Type B pancreatic cell (in vitro differentiated cells): ENCODE measurements at regions not wholly inside any gene's neighbourhood (a gene's known extent, or its start where the extent isn't known, plus 50 kb on each side); places are given as distances from the start of the nearest gene placed in this dataset.
"Not testable (repeated sequence)": the region's sequence is repeated elsewhere in the genome, so short reads cannot be mapped to it uniquely, and the experiment has no call there.

Experiments used
- DNase-seq: peaks from one replicate; pipeline ENCODE4 v3.0.0; 2021; ENCODE audit warnings: mixed read lengths; ENCODE audit not compliant: unreplicated experiment; ENCODE audit errors: extremely low spot score
- H3K27ac Mint-ChIP-seq: 2 replicates; pipeline ENCODE4 v1.8.0; 2021; ENCODE audit warnings: mild to moderate bottlenecking, mixed read lengths
- H3K27me3 Mint-ChIP-seq: 2 replicates; pipeline ENCODE4 v1.8.0; 2021; ENCODE audit warnings: mixed read lengths
- H3K36me3 Mint-ChIP-seq: 2 replicates; pipeline ENCODE4 v1.8.0; 2021; ENCODE audit warnings: mixed read lengths
- H3K4me1 Mint-ChIP-seq: one replicate; pipeline ENCODE4 v1.8.0; 2021; ENCODE audit warnings: mixed read lengths; ENCODE audit not compliant: unreplicated experiment
- H3K4me3 Mint-ChIP-seq: 2 replicates; pipeline ENCODE4 v1.8.0; 2021; ENCODE audit warnings: mild to moderate bottlenecking, mixed read lengths
- H3K9me3 Mint-ChIP-seq: 2 replicates; pipeline ENCODE4 v1.8.0; 2021; ENCODE audit warnings: mixed read lengths
- CTCF ChIP-seq: fragments of 200-600 bp; sonication (generic); conservative IDR thresholded peaks from 2 replicates; pipeline ENCODE4 v1.5.0; 2021; ENCODE audit warnings: antibody characterized with exemption, mild to moderate bottlenecking

GRCh38 chr2:198283146-198283545, 478.8 kb downstream of the PLCL1 start:
- Mint-ChIP-seq H3K9me3 (no peaks in the 10 kb centered on the region), H3K27ac (no peak overlapping the region), H3K27me3 (peaks cover 17% of the 10 kb centered on the region), H3K4me1 (peaks cover 9% of the 10 kb centered on the region), H3K4me3 (no peak overlapping the region), H3K36me3 (no peaks in the 10 kb centered on the region)
- no peak for TF ChIP-seq CTCF
- no peak for DNase-seq

GRCh38 chr2:198282061-198282460, 477.7 kb downstream of the PLCL1 start:
- Mint-ChIP-seq H3K9me3 (no peaks in the 10 kb centered on the region), H3K27ac (no peak overlapping the region), H3K4me1 (peaks cover 9% of the 10 kb centered on the region), H3K27me3 (peaks cover 17% of the 10 kb centered on the region), H3K36me3 (no peaks in the 10 kb centered on the region), H3K4me3 (no peak overlapping the region)
- no peak for DNase-seq
- no peak for TF ChIP-seq CTCF

GRCh38 chr2:198280145-198280544, 475.8 kb downstream of the PLCL1 start:
- H3K27me3 Mint-ChIP-seq, result peaks cover 12% of the 10 kb centered on the region
- DNase-seq, result no peak
- H3K27ac Mint-ChIP-seq, result no peak overlapping the region
- peaks cover 9% of the 10 kb centered on the region for H3K4me1 Mint-ChIP-seq
- no peak overlapping the region for H3K4me3 Mint-ChIP-seq
- H3K9me3 Mint-ChIP-seq, result no peaks in the 10 kb centered on the region
- TF ChIP-seq CTCF, result no peak
- no peaks in the 10 kb centered on the region for H3K36me3 Mint-ChIP-seq

- Mint-ChIP-seq H3K9me3 (no peaks in the 10 kb centered on the region), H3K4me3 (no peak overlapping the region), H3K27me3 (peaks cover 8% of the 10 kb centered on the region), H3K4me1 (peaks cover 9% of the 10 kb centered on the region), H3K27ac (no peak overlapping the region), H3K36me3 (no peaks in the 10 kb centered on the region)
- no peak for DNase-seq
- TF ChIP-seq CTCF, result no peak
Observed at GRCh38 chr2:198279026-198279425, 474.6 kb downstream of the PLCL1 start.

- DNase-seq, result no peak
- Mint-ChIP-seq H3K4me3 (no peak overlapping the region), H3K27ac (no peak overlapping the region), H3K27me3 (peaks cover 2% of the 10 kb centered on the region), H3K9me3 (no peaks in the 10 kb centered on the region), H3K4me1 (peaks cover 20% of the 10 kb centered on the region), H3K36me3 (no peaks in the 10 kb centered on the region)
- TF ChIP-seq CTCF, result no peak
Observed at GRCh38 chr2:198277181-198277580, 472.8 kb downstream of the PLCL1 start.

- peaks cover 12% of the 10 kb centered on the region for H3K4me1 Mint-ChIP-seq
- TF ChIP-seq CTCF, result no peak
- H3K9me3 Mint-ChIP-seq, result no peaks in the 10 kb centered on the region
- H3K27ac Mint-ChIP-seq, result no peak overlapping the region
- DNase-seq, result no peak
- no peaks in the 10 kb centered on the region for H3K36me3 Mint-ChIP-seq
- H3K27me3 Mint-ChIP-seq, result no peaks in the 10 kb centered on the region
- H3K4me3 Mint-ChIP-seq, result no peak overlapping the region
Observed at GRCh38 chr2:198273660-198274059, 469.3 kb downstream of the PLCL1 start.

GRCh38 chr2:198270157-198270556, 465.8 kb downstream of the PLCL1 start:
- peaks cover 12% of the 10 kb centered on the region for H3K4me1 Mint-ChIP-seq
- H3K36me3 Mint-ChIP-seq, H3K27ac Mint-ChIP-seq, DNase-seq, H3K9me3 Mint-ChIP-seq, H3K4me3 Mint-ChIP-seq, H3K27me3 Mint-ChIP-seq: not testable (repeated sequence)
